ENCODE measurements at regions not wholly inside any gene's neighbourhood (a gene's known extent, or its start where the extent isn't known, plus 50 kb on each side); places are given as distances from the start of the nearest gene placed in this dataset.

- TF ChIP-seq POLR2AphosphoS5 (IDR thresholded peaks at IDR 0.05; ENCODE audit: low read depth), result no peak
- TF ChIP-seq CTCF (IDR thresholded peaks at IDR 0.05; ENCODE audit: insufficient read depth, low read length), result no peak
Measured at GRCh38 chr1:193480755-193481154, 294.3 kb upstream of the B3GALT2 start.

All from HL-60 (cell line).